ENCODE measurements at regions not wholly inside any gene's neighbourhood (a gene's known extent, or its start where the extent isn't known, plus 50 kb on each side); places are given as distances from the start of the nearest gene placed in this dataset.

DNA sequence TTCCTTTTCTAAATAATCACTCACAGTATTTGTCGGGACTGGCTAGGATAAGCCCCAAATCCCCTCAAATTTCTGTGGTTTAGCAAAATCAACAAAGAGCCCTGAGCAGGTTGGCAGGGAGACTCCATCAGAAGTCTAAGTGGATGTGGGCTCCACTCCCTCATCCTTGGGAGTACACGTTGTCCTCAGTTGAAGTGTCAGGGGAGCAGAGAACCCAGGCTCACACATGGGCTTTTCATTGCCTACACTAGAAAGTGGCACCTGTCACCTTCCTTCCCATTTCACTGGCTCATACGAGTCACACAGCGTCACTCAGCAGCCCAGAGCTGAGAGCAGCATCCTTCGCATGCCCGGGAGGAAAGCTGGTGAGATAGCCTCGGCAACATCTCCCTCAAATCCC lies 421.3 kb upstream of the FZD8 start:
- no peak overlapping the region for H3K27ac Mint-ChIP-seq (ENCODE audit: unreplicated experiment)
- no peak for DNase-seq (ENCODE audit: low spot score)

DNA sequence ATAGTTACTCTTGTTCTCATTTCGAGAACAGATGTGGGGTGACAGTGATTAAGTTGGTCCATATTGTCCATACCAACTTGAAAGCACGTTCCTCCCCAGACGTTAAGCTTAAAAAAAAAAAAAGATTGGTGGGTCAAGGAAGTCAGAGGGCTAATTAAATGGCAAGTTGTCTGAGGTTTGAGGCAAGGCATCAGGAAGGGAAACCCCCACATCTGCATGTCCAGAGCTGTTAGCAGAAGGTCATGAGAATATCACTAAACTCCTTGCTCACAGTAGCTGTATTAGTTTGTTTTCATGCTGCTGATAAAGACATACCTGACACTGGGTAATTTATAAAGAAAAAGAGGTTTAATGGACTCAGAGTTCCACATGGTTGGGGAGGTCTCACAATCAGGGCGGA lies 415.6 kb upstream of the FZD8 start:
- Mint-ChIP-seq H3K4me3 (ENCODE audit: unreplicated experiment) (no peak overlapping the region), H3K4me1 (ENCODE audit: low read depth) (peaks cover 21% of the 10 kb centered on the region), H3K36me3 (ENCODE audit: low read depth) (peaks cover 5% of the 10 kb centered on the region), H3K9me3 (ENCODE audit: low read depth) (peaks cover 14% of the 10 kb centered on the region), H3K27me3 (ENCODE audit: low read depth) (no peaks in the 10 kb centered on the region), H3K27ac (ENCODE audit: unreplicated experiment) (no peak overlapping the region)
- no peak for TF ChIP-seq CTCF (IDR thresholded peaks at IDR 0.05)
- DNase-seq (ENCODE audit: low spot score), result no peak

More for the DNA sequence above, 421.3 kb upstream of the FZD8 start:
- no peak overlapping the region for H3K4me3 Mint-ChIP-seq (ENCODE audit: unreplicated experiment)
- no peaks in the 10 kb centered on the region for H3K9me3 Mint-ChIP-seq (ENCODE audit: low read depth)
- TF ChIP-seq CTCF (IDR thresholded peaks at IDR 0.05), result no peak
- peaks cover 5% of the 10 kb centered on the region for H3K4me1 Mint-ChIP-seq (ENCODE audit: low read depth)
- H3K36me3 Mint-ChIP-seq (ENCODE audit: low read depth), result no peaks in the 10 kb centered on the region
- peaks cover 5% of the 10 kb centered on the region for H3K27me3 Mint-ChIP-seq (ENCODE audit: low read depth)

- Mint-ChIP-seq H3K4me3 (ENCODE audit: unreplicated experiment) (no peak overlapping the region), H3K27me3 (ENCODE audit: low read depth) (no peaks in the 10 kb centered on the region), H3K27ac (ENCODE audit: unreplicated experiment) (no peak overlapping the region), H3K9me3 (ENCODE audit: low read depth) (peaks cover 14% of the 10 kb centered on the region), H3K4me1 (ENCODE audit: low read depth) (peaks cover 21% of the 10 kb centered on the region), H3K36me3 (ENCODE audit: low read depth) (peaks cover 5% of the 10 kb centered on the region)
- DNase-seq (ENCODE audit: low spot score), result no peak
- no peak for TF ChIP-seq CTCF (IDR thresholded peaks at IDR 0.05)
Measured at GRCh38 chr10:36057180-36057579, 415.1 kb upstream of the FZD8 start.

DNA sequence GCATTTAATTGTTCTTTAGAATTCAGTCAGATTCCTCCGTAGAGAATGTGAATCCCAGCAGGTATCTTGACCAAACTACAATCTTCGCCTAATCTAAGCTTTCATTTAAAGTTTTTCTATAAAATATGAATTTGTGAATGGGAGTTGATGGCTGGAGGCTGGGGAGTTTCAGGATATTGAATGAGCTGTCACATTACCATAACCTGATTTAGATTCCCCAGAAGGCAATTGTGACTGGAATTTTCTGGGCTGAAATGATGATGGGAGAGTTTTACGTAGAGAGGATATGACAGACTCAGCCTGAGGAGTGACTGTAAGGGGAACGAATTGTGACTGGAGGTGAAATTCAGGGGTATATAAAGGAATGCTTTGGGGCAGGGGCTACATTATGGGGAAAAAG lies 411.7 kb upstream of the FZD8 start:
- Mint-ChIP-seq H3K4me3 (ENCODE audit: unreplicated experiment) (no peak overlapping the region), H3K4me1 (ENCODE audit: low read depth) (peaks cover 41% of the 10 kb centered on the region), H3K27ac (ENCODE audit: unreplicated experiment) (no peak overlapping the region), H3K27me3 (ENCODE audit: low read depth) (no peaks in the 10 kb centered on the region), H3K36me3 (ENCODE audit: low read depth) (peaks cover 5% of the 10 kb centered on the region), H3K9me3 (ENCODE audit: low read depth) (peaks cover 14% of the 10 kb centered on the region)
- TF ChIP-seq CTCF (IDR thresholded peaks at IDR 0.05), result no peak
- no peak for DNase-seq (ENCODE audit: low spot score)

- H3K4me1 Mint-ChIP-seq (ENCODE audit: low read depth), result peaks cover 42% of the 10 kb centered on the region
Measured at GRCh38 chr10:36053271-36053670, 411.2 kb upstream of the FZD8 start.

More at GRCh38 chr10:36053271-36053670, 411.2 kb upstream of the FZD8 start:
- DNase-seq (ENCODE audit: low spot score), result no peak
- Mint-ChIP-seq H3K4me3 (ENCODE audit: unreplicated experiment) (no peak overlapping the region), H3K9me3 (ENCODE audit: low read depth) (peaks cover 14% of the 10 kb centered on the region), H3K27ac (ENCODE audit: unreplicated experiment) (no peak overlapping the region), H3K27me3 (ENCODE audit: low read depth) (no peaks in the 10 kb centered on the region), H3K36me3 (ENCODE audit: low read depth) (peaks cover 5% of the 10 kb centered on the region)
- TF ChIP-seq CTCF (IDR thresholded peaks at IDR 0.05), result no peak

Data from chondrocyte (in vitro differentiated cells).